ENCODE measurements at regions not wholly inside any gene's neighbourhood (a gene's known extent, or its start where the extent isn't known, plus 50 kb on each side); places are given as distances from the start of the nearest gene placed in this dataset.

GRCh38 chr5:72703876-72704275 is 112.6 kb upstream of the TNPO1 start:
- ChIA-PET CTCF (ENCODE audit: low intra/inter-chr PET ratio) (no interaction called here), POLR2A (no interaction called here)
- TF ChIP-seq HNRNPH1 (optimal IDR thresholded peaks at IDR 0.05; ENCODE audit: low read depth, low read length) (no peak), ZNF764 (CRISPR knock-in tag; IDR thresholded peaks at IDR 0.05; ENCODE audit: low read depth) (no peak), ZNF77 (CRISPR knock-in tag; IDR thresholded peaks at IDR 0.05) (no peak), BRD9 (IDR thresholded peaks at IDR 0.05; ENCODE audit: low read depth, partially characterized antibody) (no peak), MCM3 (IDR thresholded peaks at IDR 0.05) (no peak), HEY1 (CRISPR knock-in tag; IDR thresholded peaks at IDR 0.05; ENCODE audit: borderline replicate concordance) (no peak), ZBED1 (IDR thresholded peaks at IDR 0.05) (no peak), MCM5 (IDR thresholded peaks at IDR 0.05; ENCODE audit: low read depth) (no peak)
- intact Hi-C loops (cut with micrococcal nuclease) (no loop called here), in situ Hi-C loops (cut with MboI) (no loop called here)
- 0% methylated on average over 2 of the region's 2 CpGs for WGBS (ENCODE audit: insufficient coverage, low coverage, missing lambda C conversion rate)
- Histone ChIP-seq H3K79me2 (ENCODE audit: control insufficient read depth, insufficient read depth, low read length) (no peaks in the 10 kb centered on the region), H3K27ac (ENCODE audit: extremely low read depth, low read depth, low read length) (no peak overlapping the region), H3K36me3 (ENCODE audit: control insufficient read depth, insufficient read depth, low read length) (no peaks in the 10 kb centered on the region), H3K4me2 (ENCODE audit: insufficient read depth, low read length) (no peak overlapping the region), H3K27me3 (ENCODE audit: control insufficient read depth in 2 of 2, insufficient read depth in 2 of 2, low read length in 2 of 2) (peaks cover 2 to 18% of the 10 kb centered on the region in 2 experiments; a peak in 2 of 5 replicates), H3K9me1 (ENCODE audit: control insufficient read depth, insufficient read depth, low read length) (no peaks in the 10 kb centered on the region), H3K9ac (ENCODE audit: insufficient read depth in 1 of 2, low read depth in 2 of 2, low read length in 2 of 2) (no peak overlapping the region), H2AFZ (ENCODE audit: low read depth, low read length) (no peak overlapping the region), H3K4me1 (replicated peaks in 1 of 2; ENCODE audit: control insufficient read depth in 2 of 2, insufficient read depth in 2 of 2, low read length in 2 of 2) (no peaks in the 10 kb centered on the region; a peak in 1 of 5 replicates), H3K4me3 (no peak overlapping the region), H4K20me1 (replicated peaks; ENCODE audit: control insufficient read depth, insufficient read depth, low read length) (no peaks in the 10 kb centered on the region), H3K9me3 (replicated peaks; ENCODE audit: control insufficient read depth, insufficient read depth, low read depth, low read length) (no peaks in the 10 kb centered on the region)
- DNase-seq (ENCODE audit: extremely low read depth in 1 of 4, low spot score in 3 of 4) (no peak), FAIRE-seq (no peak), ATAC-seq (no peak)
- no TSS peak for BruUV-seq (replicated peaks)

DNA sequence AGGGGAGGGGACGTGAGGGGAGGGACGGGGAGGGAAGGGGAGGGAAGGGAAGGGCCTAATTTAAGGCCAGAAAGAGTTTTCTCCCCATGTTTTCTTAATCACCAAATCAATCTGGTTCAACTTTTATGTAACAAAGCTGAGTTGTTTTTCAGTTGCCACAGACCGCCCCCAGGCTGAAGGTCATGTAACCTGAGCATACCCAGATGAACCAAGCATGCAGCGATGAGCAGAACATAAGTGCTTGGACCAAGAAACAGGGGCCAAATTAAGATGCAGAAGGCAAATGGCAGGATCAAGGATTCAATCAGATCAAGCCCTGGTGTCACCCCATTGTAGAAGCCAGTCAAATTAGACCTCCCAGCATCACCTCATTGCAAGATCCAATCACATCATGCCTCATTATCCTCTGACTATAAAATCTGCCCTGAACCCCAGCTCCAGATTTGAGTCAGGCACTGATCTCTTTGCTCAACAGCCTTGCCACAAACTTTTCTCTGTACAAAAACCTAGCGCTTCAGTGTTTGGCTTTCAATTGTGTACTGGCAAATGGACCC is 113.5 kb upstream of the TNPO1 start:
- CTCF ChIA-PET (ENCODE audit: low intra/inter-chr PET ratio), result no interaction called here
- BruUV-seq (replicated peaks), result no TSS peak
- in situ Hi-C loops (cut with MboI), result no loop called here

More for the DNA sequence above, 113.5 kb upstream of the TNPO1 start:
- Histone ChIP-seq H3K4me1 (replicated peaks in 1 of 2; ENCODE audit: control insufficient read depth in 2 of 2, insufficient read depth in 2 of 2, low read length in 2 of 2) (no peaks in the 10 kb centered on the region; a peak in 1 of 5 replicates), H3K27ac (ENCODE audit: extremely low read depth, low read depth, low read length) (no peak overlapping the region), H3K9me3 (replicated peaks; ENCODE audit: control insufficient read depth, insufficient read depth, low read depth, low read length) (no peaks in the 10 kb centered on the region), H3K9me1 (ENCODE audit: control insufficient read depth, insufficient read depth, low read length) (no peaks in the 10 kb centered on the region), H4K20me1 (replicated peaks; ENCODE audit: control insufficient read depth, insufficient read depth, low read length) (no peaks in the 10 kb centered on the region), H3K27me3 (ENCODE audit: control insufficient read depth in 2 of 2, insufficient read depth in 2 of 2, low read length in 2 of 2) (peaks cover 2 to 9% of the 10 kb centered on the region in 2 experiments; a peak in 2 of 5 replicates), H3K79me2 (ENCODE audit: control insufficient read depth, insufficient read depth, low read length) (no peaks in the 10 kb centered on the region), H2AFZ (ENCODE audit: low read depth, low read length) (no peak overlapping the region), H3K36me3 (ENCODE audit: control insufficient read depth, insufficient read depth, low read length) (no peaks in the 10 kb centered on the region), H3K4me3 (no peak overlapping the region), H3K4me2 (ENCODE audit: insufficient read depth, low read length) (no peak overlapping the region), H3K9ac (ENCODE audit: insufficient read depth in 1 of 2, low read depth in 2 of 2, low read length in 2 of 2) (no peak overlapping the region)
- WGBS (ENCODE audit: insufficient coverage, low coverage, missing lambda C conversion rate), result 12% methylated on average over 3 of the region's 5 CpGs
- DNase-seq (ENCODE audit: extremely low read depth in 1 of 4, low spot score in 3 of 4), result no peak
- no peak for TF ChIP-seq GTF2A2 (tag; IDR thresholded peaks at IDR 0.05)
- no peak for FAIRE-seq
- POLR2A ChIA-PET, result no interaction called here
- ATAC-seq, result no peak
- intact Hi-C loops (cut with micrococcal nuclease), result no loop called here
